ENCODE measurements at regions not wholly inside any gene's neighbourhood (a gene's known extent, or its start where the extent isn't known, plus 50 kb on each side); places are given as distances from the start of the nearest gene placed in this dataset.

GRCh38 chr17:72422505-72423285, 301.9 kb downstream of the SOX9 start:
- no peak for TF ChIP-seq GATA3 (IDR thresholded peaks at IDR 0.05; ENCODE audit: low read depth, low read length)
- no peak for TF ChIP-seq GATA2 (IDR thresholded peaks at IDR 0.05; ENCODE audit: low read depth, low read length)
